HG03045 (cell line): ENCODE measurements at regions not wholly inside any gene's neighbourhood (a gene's known extent, or its start where the extent isn't known, plus 50 kb on each side); places are given as distances from the start of the nearest gene placed in this dataset.

Experiments used
- ATAC-seq: cut with Tn5 transposase; IDR thresholded peaks from one replicate; pipeline ENCODE4 v1.9.1; 2021; ENCODE audit warnings: mild to moderate bottlenecking, moderate library complexity; ENCODE audit not compliant: unreplicated experiment

GRCh38 chr22:48238966-48239365 is 1476.5 kb downstream of the TBC1D22A start:
- no peak for ATAC-seq

GRCh38 chr22:48238284-48238915 is 1476.0 kb downstream of the TBC1D22A start:
- no peak for ATAC-seq

DNA sequence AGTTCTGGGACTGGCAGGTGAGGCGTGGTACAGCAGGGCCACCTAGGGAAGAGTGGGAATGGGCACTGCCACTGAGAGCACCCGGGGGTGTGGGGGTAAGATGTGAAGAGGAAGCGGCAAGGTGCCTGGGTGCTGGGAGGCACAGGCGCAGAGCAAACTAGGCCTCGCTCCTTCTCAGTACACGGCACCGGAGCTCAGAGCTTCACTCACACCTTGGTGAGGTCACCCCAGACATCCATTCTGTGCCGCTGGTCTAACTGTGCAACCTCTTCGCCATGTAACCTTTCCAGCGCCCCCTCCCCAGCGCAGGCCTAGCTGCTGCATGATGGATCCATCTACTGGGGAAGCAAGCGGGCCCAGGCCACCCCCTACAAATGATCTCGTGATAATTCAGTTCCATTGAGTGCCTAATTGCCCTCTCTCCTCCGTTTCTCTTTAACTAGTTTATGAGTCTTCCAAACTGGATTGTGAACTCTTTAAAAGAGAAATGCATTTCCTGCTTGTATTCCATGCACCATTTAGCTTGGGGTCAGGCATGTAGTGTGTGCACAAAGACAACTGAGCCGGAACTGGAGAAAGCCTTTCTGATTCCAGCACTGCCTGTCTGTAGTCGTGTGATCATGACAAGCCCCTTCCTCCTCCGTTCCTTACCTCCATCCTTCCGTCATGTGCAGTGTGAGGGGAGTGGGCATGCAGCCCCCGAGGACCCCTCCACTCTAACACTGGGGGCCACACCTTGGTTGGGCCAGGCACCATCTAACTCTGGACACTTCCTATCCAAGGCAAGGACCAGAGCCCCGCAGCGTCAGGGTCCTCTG is 1475.2 kb downstream of the TBC1D22A start:
- ATAC-seq: no peak

GRCh38 chr22:48236261-48236660 is 1473.8 kb downstream of the TBC1D22A start:
- ATAC-seq: no peak

- no peak for ATAC-seq
These were observed 1473.3 kb downstream of the TBC1D22A start for GRCh38 chr22:48235744-48236143.

GRCh38 chr22:48234011-48234410 is 1471.6 kb downstream of the TBC1D22A start:
- no peak for ATAC-seq

DNA sequence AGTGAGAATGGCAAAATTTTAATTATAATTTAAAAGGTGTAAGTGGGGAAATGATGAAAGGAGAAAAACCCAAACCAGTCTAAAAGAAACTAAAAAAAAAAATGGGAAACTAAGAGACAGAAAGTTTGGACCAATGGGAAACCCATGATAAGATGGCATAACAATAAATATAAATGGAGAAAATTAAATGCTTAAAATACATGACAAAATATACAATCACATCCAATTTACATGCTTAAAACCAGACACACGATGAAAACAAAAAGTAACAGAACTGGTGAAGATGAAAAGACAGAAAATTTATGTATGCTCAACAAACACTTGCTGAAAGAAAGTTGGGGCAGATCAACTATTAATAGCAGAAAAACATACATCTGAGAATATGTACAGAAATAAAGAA is 1471.1 kb downstream of the TBC1D22A start:
- no peak for ATAC-seq

DNA sequence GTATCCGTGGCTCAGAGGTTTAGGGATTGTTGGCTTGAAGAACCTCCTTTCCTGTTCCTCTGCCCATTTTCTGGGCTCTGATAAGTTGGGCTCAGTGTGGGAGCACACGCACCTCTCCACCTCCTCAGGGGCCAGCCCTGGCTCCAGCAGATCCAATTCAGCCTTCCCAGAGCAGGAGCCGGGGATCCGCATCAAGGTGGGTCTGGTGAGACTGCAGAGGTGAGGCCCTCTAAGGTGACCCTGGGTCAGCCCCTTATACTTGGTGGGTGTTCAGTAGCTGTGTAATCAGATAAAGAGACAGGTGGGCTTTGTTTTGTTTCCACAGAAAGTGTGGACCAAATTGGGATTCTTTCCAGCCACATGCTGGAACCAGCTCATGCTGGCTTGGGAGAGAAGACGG is 1466.0 kb downstream of the TBC1D22A start:
- no peak for ATAC-seq

GRCh38 chr22:48227341-48228018 is 1465.0 kb downstream of the TBC1D22A start:
- ATAC-seq: no peak

DNA sequence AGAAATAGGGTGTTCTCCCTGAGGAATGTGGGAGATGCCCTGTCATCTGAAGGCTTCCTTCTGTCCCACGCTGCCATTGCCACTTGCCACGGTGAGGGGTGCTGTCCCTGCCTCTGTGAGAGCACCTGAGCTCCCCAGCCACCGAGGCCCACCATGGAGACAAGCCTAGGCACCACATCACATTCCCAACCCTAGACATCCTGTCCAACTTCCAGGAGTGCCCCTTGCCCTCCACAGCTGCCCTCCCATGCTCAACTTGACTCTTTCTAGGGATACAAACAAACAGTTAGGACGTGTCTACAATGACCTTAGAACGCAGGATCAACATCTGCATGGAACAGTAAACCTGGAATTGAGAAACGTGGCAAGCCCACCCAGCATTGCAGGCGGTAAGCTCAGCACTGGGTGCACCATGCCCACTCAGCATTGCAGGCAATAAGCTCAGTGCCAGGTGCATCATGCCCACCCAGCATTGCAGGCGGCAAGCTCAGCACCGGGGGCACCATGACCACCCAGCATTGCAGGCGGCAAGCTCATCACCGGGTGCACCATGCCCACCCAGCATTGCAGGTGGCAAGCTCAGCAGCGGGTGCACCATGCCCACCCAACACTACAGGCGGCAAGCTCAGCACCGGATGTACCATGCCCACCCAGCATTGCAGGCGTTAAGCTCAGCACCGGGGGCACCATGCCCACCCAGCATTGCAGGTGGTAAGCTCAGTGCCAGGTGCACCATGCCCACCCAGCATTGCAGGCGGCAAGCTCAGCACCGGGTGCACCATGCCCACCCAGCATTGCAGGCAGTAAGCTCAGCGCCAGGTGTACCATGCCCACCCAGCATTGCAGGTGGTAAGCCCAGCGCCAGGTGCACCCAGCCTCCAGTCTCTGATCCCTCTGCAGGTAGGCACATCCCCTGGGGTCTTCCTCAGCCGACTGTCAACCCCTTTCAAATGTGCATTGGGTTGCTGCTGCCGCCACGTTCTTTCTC is 1463.9 kb downstream of the TBC1D22A start:
- ATAC-seq: no peak

GRCh38 chr22:48224332-48224731 is 1461.9 kb downstream of the TBC1D22A start:
- ATAC-seq: no peak

- ATAC-seq: no peak
These were observed 1461.2 kb downstream of the TBC1D22A start for GRCh38 chr22:48223488-48224190.

DNA sequence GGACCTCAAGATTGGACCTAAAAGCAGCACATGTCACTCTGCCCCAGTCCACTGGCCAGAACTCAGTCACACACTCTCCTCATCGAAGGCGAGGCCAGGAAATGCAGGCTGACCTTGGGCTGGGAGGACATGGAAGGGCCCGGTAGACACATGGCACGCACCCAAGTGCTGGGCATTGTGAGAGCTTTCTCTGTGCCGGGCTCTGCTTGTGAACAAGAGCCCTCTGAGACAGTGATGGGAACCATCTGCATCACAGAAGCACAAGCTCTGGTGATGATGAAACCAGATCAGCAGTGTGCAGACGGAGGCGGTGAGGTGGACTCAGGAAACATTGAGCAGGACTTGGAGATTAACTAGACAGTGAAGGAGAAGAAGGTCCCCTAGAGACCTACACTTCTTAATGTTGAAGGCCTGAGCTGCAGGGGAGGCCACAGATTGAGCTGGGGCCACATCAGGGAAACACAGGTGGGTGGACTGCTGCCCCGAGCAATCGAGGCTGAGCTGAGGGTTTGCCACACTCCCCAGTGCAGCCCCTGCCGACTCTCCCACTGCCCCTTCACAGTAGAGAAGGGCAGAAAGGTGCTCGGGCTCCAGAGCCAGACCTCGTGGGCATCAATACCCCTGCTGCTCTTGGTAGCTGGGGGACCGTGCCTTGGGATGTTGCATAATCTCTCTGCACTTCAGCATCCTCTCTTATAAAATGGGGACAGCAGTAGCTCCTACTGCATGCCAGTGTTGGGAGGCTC is 1460.5 kb downstream of the TBC1D22A start:
- ATAC-seq: no peak

GRCh38 chr22:48218889-48219420 is 1456.5 kb downstream of the TBC1D22A start:
- ATAC-seq: no peak

- ATAC-seq: no peak
These were observed 1455.1 kb downstream of the TBC1D22A start for GRCh38 chr22:48217596-48217995.

- no peak for ATAC-seq
These were observed 1450.3 kb downstream of the TBC1D22A start for GRCh38 chr22:48212727-48213126.

- no peak for ATAC-seq
These were observed 1448.4 kb downstream of the TBC1D22A start for GRCh38 chr22:48210812-48211211.

DNA sequence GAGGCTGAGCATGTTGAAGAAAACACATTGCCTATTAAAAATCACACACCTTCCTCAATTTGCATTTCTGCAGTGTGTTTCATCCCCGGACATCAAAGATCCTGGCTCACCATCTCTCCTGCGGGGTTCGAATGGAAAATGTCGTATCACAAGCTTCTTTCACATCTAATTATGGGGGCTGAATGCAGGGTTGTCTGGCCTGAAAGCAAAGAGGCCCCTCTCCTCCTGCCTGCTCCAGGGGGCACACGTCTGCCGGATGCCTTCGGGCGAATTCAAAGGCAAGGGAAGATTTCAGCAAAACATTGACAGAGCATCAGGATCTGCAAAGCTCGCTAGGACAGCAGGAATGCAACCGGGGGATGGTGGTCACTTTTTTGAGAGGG is 1447.7 kb downstream of the TBC1D22A start:
- ATAC-seq: no peak
